Adrenal gland (tissue), 5 donors: ENCODE measurements at regions not wholly inside any gene's neighbourhood (a gene's known extent, or its start where the extent isn't known, plus 50 kb on each side); places are given as distances from the start of the nearest gene placed in this dataset.

Experiments used
- POLR2A ChIP-seq, 2 donors: fragments of 450-650 bp; IDR thresholded peaks; one replicate each; pipeline ENCODE4 v1.6.1; 2017; ENCODE audit warnings: antibody characterized with exemption in 2 of 2, mild to moderate bottlenecking in 2 of 2, moderate library complexity in 1 of 2
- TF ChIP-seq, protein P1 (sequence below), 6 experiments: fragments of 450-650 bp in 4 of 6; fragments of 200-600 bp in 2 of 6; sonication (generic) in 1 of 6; IDR thresholded peaks; 1 replicate in 5 of 6; 2 replicates in 1 of 6; pipeline versions ENCODE4 v1.5.1 to v1.8.0; 2016 to 2021; ENCODE audit warnings: antibody characterized with exemption in 6 of 6, mild to moderate bottlenecking in 2 of 6, moderate library complexity in 1 of 6
- donor health status: DM: no; HTN: no; CAD: no.

DNA sequence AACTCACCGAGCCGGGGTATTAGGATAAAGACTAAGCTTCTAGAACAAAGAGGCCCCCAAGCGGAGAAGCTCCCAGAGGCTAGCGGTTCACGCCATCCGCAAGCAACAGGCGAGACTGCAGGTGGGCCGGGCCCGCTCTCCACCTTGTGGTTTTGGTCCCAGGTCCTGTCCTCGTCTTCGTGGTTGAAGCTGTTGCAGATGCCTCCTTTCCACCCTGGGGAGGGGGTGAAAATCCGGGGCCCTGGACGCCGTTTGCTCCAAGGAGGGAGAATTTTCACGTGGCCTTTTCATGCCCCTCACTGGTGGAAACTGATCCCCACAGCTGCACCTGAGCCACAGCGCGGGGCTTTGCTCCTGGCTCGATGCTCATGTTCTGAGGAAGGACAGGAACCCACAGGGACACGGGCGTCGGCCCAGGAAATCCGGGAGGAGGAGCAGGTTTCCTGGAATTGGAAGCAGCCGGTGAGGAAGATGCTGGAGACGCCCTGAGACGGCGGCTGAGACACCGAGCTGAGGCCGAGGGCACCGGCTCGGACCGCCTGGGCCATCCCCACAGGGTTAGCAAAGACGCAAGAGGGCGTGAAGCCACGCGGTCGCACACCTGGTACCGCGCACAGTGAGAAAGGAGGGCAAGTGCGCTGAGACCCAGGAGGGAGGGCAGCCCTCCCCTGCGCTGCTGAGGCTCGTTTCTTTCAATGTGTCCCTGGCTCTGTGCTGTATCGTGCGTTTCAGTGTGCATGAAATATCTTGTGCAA lies 54.7 kb upstream of the SALL3 start:
- TF ChIP-seq, protein P1, sequence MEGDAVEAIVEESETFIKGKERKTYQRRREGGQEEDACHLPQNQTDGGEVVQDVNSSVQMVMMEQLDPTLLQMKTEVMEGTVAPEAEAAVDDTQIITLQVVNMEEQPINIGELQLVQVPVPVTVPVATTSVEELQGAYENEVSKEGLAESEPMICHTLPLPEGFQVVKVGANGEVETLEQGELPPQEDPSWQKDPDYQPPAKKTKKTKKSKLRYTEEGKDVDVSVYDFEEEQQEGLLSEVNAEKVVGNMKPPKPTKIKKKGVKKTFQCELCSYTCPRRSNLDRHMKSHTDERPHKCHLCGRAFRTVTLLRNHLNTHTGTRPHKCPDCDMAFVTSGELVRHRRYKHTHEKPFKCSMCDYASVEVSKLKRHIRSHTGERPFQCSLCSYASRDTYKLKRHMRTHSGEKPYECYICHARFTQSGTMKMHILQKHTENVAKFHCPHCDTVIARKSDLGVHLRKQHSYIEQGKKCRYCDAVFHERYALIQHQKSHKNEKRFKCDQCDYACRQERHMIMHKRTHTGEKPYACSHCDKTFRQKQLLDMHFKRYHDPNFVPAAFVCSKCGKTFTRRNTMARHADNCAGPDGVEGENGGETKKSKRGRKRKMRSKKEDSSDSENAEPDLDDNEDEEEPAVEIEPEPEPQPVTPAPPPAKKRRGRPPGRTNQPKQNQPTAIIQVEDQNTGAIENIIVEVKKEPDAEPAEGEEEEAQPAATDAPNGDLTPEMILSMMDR (IDR thresholded peaks at IDR 0.05) = no peak
- TF ChIP-seq POLR2A (IDR thresholded peaks at IDR 0.05) = no peak
